Middle frontal gyrus (tissue), 1 donor: ENCODE measurements at regions not wholly inside any gene's neighbourhood (a gene's known extent, or its start where the extent isn't known, plus 50 kb on each side); places are given as distances from the start of the nearest gene placed in this dataset.
"Not testable (repeated sequence)": the region's sequence is repeated elsewhere in the genome, so short reads cannot be mapped to it uniquely, and the experiment has no call there.

Experiments
- DNase-seq: peaks from one replicate; pipeline ENCODE4 v3.0.0-alpha.2; 2015; ENCODE audit warnings: low spot score; ENCODE audit errors: extremely low spot score

DNA sequence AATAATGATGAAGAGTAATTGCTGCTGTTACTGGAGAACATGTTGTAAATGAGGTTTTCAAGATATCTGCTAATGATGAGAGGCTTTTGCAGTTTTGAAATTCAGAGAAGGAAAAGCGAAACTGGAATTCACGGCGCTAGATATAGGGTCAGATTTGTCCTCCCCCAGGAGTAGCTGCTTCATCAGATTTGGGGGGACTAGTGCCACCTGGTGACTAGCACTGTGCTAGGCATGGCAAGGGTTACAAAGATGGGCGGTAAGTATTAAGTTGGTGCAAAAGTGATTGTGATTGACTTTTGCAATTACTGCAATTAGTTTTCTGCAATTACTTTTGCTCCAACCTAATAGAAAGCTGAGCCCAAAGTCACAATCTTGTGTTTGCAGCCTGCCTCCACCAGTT, 879.9 kb upstream of the TENM4 start:
- no peak for DNase-seq

DNA sequence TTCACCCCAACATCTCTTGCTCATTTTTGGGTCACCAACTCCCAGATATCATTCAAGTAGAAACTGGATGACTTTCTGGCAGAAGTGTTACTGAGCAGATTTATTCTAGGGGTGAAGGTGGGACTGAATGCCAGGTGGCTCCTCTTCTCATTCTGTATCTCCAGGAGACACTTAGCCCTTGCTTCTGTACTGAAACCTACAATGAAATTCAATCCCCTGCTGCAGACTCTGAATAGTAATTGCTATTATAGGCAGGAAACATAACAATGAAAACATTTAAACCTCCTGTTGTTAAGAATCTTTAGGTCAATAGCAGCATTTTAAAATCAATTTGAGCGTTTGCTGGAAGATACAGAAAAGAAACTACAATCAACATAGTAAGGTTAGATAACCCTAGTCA, 879.4 kb upstream of the TENM4 start:
- no peak for DNase-seq

DNA sequence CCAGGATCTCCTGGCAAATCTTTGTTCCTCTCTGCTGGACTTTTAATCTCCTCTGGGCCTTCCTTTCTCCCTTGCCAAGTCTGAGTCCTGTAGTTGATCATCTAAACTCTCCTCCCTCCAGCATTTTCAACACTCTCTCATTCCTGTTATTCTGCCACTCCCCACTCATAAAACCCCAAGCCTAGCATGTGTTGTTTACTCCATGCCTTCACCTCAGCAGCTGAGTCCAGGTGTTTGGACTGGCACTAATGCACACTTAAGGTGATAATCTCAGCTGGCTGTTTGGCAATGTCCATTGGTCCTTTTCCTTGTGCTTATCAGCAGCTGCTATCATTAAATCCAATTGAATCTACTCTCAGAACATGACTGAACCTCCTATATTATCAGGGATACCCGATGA, 876.8 kb upstream of the TENM4 start:
- no peak for DNase-seq

DNA sequence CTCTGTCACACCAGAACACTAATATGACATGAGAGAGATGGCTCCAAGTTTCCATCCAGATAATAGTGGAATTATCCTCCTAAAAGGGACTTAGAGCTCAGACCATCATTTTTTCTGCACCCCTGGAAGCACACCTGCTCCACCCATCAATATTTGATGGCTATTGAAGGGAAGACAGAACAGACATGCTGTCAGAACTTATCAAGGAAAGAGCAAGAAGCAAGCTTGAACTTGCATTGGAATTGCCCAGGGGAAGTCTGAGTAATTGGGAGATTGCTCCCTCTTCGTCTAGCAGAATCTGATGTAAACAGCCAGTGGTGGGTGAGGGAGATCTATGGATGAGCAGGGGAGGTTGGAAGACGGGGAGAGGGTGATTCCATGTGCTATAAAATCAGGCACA, 874.4 kb upstream of the TENM4 start:
- no peak for DNase-seq

DNA sequence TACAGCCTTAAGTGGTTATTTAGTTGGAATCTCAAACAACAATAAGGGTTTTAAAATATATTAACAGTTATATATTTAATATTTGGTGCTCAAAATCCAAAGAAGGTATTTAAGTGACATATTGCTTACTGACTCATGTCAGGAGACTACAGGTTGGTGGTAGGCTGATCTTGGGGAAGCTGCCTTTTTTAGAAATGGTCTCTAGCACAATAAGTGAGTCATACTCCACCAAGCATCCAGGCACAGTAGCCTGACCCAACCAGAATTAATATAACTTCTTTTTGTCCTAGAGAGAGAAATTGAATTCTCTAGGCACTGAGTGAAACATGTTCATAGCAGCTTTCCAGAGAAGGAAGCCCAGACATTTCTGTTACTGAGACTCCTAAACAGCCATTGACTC, 868.5 kb upstream of the TENM4 start:
- DNase-seq, result no peak

DNA sequence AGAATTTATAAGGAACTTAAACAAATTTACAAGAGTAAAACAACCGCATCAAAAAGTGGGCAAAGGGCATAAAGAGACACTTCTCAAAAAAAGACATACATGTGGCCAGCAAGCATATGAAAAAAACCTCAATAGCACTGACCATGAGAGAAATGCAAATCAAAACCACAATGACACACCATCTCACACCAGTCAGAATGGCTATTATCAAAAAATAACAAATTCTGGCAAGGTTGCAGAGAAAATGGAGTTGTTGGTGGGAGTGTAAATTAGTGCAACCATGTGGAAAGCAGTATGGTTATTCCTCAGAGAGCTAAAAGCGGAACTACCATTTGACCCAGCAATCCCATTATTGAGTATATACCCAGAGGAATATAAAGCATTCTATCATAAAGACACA, 866.8 kb upstream of the TENM4 start:
- DNase-seq, result no peak

DNA sequence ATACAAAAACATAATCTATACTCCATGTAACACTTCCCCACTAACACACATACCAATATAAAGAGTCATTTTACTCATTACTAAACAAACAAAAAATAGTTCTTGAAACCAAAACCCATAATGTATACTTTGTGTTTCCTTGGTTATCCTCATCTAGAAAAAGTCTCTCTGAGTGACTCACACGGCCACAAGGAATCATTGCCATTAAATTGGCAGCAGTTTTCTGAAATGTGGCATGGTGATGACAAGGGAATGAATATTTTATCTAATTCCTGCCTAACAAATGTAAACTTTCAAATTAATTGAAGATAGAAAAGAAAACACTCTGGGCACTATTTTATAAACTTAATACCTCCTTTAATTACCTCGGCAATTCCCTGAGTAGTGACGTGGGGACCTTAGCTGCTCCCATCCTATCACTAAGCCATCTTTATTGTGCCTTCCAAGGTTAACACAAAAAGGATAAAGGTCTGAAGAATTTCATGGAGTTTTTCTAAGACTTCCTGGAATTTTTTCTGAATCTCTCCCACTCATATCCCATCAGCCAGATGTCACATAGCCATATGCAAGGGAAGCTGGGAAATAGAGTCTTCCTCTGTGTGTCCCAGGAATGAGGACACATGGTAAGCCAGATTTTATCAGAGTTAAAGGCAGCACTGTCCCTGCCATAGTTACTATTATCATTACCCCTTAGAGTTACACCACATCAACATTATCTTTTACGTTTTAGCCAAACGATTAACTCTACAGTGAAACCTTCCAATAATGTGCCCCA, 857.2 kb upstream of the TENM4 start:
- no peak for DNase-seq

DNA sequence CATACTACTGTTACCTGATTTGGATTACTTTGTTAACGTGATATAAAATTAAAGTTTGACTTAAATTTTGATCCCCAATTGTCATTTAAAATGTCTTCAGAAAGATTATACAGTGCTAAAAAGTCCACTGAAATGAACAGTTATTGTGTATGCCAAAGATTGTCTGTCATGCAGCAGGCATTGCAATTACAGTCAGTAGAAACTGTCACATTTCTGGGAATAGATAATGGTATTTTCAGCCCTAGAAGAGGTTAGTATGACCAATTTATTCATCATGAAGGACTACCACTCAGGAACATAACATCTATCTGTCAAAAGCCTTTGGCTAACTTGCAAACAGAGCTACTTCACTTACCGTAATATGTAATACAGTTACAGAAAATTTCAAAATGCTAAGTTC, 852.5 kb upstream of the TENM4 start:
- DNase-seq, result no peak

DNA sequence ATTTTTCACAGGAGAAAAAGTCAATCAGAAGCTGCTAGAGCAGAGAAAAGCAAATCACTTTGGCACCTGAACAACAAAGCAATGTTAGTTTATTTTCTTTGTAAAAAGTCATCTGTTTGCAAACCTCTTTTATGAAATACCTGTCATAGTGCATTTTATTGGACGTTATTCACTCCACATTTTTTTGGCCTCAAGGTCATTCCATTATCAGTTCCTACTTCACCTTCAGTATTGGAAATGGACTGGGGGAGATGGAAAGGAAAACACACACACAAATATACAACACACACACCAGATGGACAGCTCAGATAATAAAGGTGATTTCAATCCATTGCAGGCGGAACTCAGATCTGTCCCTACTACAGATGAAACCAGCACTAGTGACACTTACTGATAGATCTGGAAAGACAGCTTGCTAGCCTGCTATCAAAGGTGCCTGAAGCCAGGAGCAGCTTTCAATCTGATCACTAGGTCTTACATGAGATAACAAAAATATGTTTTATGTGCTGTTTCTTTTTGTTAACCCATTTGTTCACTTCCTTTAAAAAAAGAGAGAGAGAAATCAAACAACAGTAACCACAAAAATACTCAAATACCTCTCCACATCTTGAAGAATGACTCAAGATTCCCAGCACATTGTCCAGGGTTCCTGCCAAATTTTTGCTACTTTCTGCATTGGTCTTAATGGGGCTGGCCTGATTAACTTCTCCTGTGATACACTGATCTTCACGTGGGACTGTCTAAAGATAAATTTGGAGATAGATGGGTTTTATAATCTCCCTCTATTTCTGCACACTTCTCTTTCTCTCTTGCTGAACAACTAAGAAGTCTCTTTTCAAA, 844.3 kb upstream of the TENM4 start:
- DNase-seq, result no peak

DNA sequence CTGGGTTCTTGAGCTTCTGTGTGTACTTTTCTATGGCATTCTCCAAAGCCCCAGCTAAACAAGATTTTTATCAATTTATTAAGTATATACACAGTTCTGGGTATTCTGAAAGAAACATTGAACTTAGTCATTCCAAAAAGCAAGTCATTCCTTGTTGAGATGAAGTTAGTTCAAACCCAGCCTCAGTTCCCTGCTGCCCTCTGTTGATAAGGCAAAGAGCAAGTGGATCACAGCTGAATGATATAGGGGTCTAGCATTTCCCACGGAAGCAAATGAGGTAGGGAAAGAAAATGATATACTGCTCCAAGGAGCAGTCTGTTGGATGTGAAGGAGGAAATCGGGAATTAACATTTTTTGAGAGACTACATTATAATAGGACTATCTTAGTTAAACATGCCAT, 841.8 kb upstream of the TENM4 start:
- no peak for DNase-seq

DNA sequence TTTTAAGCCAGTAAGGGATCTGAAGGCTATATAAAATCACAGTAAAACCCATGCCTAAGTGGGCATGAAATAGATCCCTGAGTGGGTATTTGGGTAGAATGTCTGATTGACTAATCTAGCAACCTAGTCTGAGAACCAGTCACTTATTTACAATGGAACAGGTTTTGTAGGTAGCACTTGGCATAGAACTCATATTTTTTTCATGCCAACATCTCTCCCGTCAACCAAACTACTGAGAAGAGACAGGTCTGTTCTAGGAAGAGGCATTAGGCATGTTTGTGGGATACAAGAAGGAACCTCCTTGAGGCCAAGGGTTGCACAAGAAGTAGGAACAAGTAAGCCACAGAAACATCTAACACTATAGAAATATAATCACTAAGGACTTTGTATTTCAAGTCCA, 840.4 kb upstream of the TENM4 start:
- no peak for DNase-seq

DNA sequence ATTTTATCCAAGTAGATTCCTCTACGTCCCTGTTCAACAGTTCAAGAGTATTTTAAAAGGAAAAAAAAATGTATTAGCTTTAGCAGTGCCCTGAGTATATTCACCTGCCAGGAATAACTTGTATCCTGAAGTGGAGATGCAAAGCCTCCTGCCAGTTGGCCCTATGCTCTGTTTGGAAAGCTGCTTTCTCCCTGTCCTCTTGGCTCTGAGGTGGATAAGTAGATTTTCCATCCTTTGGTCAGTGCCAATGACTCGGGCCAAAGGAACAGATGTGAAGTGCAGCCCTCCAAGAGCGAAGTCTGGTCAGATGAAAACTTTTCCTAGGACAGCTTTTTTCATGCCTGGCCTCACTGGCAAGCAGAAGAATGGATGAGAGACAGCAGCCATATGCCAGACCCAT, 839.9 kb upstream of the TENM4 start:
- no peak for DNase-seq

DNA sequence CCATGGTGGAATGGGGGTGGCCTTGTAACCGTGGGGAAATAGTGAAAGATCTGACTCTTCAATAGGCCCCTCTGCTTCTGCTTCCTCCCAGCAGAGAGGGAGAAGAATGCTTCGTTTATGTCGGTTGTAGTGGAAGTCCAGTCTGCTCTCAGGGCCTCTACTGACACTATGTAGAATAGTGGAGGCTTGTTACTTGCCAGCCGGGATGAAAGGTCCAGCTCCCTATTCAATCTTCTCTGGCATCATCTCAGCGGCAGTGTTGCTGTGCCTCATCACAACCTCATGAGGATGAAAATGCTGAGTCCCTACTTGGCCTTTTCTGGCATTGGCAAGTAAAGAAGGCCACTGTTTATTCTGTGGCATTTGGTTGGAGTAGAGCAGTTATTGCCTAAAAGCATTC, 820.9 kb upstream of the TENM4 start:
- DNase-seq, result no peak

DNA sequence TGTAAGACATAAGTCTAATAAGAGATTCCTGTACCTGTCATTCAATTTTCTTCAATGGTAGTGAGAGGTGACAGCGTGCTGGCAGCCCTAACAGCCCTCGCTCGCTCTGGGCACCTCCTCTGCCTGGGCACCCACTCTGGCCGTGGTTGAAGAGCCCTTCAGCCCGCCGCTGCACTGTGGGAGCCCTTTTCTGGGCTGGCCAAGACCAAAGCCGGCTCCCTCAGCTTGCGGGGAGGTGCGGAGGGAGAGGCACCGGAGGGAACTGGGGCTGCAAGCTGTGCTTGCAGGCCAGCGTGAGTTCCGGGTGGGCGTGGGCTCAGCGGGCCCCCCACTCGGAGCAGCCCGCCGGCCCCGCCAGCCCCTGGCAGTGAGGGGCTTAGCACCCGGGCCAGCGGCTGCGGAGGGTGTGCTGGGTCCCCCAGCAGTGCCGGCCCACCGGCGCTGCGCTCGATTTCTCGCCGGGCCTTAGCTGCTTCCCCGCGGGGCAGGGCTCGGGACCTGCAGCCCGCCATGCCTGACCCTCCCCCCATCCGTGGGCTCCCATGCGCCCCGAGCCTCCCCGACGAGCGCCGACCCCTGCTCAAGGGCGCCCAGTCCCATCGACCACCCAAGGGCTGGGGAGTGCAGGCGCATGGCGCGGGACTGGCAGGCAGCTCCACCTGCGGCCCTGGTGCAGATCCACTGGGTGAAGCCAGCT, 816.6 kb upstream of the TENM4 start:
- not testable (repeated sequence) for DNase-seq

DNA sequence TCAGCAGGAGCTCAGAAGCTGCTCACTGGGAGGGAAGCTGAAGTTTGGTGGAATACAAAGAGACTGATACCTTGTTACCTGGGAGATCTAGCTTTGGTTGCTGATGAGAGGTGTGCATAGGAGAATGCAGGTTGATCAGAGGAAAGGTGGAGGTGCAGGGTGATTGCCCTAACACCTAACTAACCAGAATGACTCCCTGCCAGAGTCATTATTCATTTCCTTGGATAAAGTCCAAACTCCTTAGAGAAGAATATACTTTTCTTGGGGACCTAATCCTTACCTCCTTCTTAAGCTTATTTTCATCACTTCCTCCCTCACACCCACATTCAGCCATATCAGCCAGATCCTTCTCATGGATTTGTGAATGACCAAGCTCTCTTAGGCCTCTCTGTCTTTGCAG, 814.2 kb upstream of the TENM4 start:
- no peak for DNase-seq

DNA sequence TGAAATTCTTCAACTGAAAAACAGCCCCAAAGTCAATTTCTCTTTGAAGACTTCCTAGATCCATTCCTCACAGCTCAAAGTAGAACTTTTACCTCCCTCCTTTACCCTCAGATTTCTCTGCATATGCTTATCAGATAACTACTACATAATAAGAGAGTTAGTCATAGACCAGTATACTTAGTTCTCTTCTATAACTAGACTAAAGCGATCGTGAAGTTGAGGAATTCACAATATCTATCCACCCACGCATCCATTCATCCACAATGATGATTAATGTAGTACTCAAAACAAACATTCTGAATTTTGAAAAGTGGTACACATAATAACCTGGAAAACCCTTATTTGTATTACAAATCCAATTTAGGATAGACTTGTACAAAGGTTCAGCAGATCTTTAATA, 800.9 kb upstream of the TENM4 start:
- DNase-seq, result no peak

DNA sequence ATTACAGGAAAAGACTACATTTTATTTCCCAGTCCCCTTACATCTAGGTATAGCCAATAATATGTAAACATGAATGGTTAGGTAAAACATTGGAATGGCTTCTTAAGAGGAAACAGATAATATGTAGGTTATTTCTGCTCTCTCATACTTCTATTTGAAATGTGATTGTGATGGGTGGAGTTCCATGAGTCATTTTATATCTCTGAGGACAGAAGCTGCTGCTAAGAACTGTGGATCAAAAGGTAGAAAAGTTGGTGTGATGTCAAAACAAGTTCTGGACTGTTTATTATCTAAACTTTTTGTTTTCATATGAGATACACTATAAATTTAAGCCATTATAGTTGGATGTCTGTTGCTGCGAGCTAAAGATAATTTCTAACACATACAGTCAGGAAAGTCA, 799.4 kb upstream of the TENM4 start:
- DNase-seq, result no peak

DNA sequence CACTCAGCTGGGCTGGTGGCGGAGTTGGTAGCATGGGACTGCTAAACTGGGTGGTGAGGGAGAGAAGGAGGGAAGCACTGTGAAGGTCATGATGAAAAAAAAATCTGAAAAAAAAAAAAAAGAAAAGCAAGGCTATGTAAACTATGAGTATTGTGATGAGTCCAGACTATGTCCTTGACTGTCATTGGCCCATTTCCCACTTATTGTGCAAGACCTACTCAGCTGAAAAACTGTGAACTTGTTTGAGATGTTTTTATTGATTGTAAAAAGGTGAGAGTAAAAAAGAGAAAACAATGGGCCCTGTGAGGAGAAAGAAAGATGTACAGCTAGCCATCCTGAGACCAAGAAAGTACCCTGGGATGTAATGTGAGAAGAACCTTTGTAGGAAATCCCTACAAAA, 798.4 kb upstream of the TENM4 start:
- no peak for DNase-seq

DNA sequence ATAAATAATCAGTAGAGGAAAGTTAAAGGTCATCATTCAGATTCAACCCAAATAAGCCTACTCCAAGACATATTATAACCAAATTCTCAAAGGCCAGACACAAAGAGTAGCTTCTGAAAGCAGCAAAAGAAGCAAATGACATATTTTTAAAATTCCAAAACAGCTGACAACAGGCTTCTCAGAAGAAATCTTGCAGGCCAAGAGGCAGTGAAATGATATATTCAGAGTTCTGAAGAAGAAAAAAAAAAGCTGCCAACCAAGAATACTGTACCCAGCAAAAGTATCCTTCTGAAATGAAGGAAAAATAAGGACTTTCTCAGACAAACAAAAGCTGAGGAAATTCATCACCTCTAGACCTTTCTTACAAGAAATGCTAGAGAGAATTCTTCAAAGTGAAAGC, 787.1 kb upstream of the TENM4 start:
- no peak for DNase-seq

DNA sequence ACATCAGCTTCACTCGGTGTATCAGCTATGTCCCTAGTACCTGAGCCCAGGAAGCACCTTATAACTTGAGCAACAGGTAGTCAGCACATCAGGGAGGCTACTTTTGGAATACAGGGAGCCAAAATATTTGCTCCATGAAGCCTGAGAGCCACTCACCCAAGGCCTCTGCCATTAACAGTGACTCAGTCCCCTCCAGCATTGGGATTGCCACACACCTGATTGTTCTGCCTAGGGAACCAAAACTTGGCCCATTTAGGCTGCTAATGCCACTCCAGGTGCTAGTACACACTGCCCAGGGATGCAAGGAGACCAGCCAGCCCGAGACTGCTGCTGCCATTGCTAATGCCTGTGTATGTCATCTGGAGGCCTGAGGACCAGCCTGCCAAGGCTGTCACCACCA, 773.6 kb upstream of the TENM4 start:
- DNase-seq, result no peak

DNA sequence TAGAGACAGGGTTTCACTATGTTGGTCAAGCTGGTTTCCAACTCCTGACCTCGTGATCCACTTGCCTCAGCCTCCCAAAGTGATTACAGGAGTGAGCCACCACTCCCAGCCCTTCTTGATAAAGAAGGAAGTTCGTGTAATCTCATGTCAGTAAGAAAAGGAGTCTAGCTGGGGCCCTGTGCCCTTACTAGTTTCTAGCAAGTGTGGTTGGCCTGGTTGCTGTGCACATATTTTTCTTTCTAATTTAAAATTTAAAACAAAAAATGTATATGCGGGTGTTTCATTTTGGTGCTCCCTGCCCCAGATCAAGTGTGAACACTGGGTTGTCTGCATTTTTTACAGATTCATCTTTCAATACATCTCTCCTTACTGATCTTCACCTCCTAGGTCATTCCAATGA, 770.8 kb upstream of the TENM4 start:
- DNase-seq, result no peak

DNA sequence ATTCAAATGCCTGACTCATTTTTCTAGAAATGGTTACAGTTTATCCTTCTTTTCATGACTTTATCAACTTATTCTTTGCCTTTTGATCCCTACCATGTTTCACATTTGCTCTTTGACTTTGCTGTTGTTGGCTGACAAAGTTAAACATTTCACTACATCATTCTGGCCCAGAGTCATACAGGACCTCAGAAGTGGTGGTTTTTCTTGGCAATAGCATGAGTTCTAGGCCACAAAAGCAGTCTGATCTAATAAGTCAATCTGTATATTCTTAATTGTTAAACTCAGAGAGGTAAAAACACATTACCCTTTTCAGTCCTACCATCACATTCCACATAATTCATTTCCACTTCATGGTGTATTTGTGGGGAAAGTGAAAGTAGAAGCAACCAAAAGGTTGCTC, 763.2 kb upstream of the TENM4 start:
- DNase-seq, result no peak
